OCI-LY1 (cell line): ENCODE measurements at regions not wholly inside any gene's neighbourhood (a gene's known extent, or its start where the extent isn't known, plus 50 kb on each side); places are given as distances from the start of the nearest gene placed in this dataset.

Experiments used
- H2AFZ ChIP-seq: fragments of 200-600 bp; sonication (generic), shearing (Covaris generic); 2 replicates; pipeline ENCODE4 v1.6.0; 2014; ENCODE audit warnings: antibody characterized with exemption, mild to moderate bottlenecking, low read length
- H3F3A ChIP-seq: fragments of 200-600 bp; sonication (generic), shearing (Covaris generic); 2 replicates; pipeline ENCODE4 v1.6.0; 2014; ENCODE audit warnings: mild to moderate bottlenecking, antibody characterized with exemption, low read length, moderate library complexity; ENCODE audit not compliant: insufficient read depth
- H3K27ac ChIP-seq: fragments of 200-600 bp; sonication (generic); 2 replicates; pipeline ENCODE4 v1.5.1; 2014; ENCODE audit warnings: low read length, mixed run types, mild to moderate bottlenecking, low read depth; ENCODE audit not compliant: poor library complexity, severe bottlenecking
- H3K27me3 ChIP-seq: fragments of 200-600 bp; sonication (generic); 2 replicates; pipeline ENCODE4 v1.6.0; 2014; ENCODE audit warnings: antibody characterized with exemption, mild to moderate bottlenecking, low read length, moderate library complexity; ENCODE audit not compliant: insufficient read depth
- H3K36me3 ChIP-seq: fragments of 200-600 bp; sonication (generic); 2 replicates; pipeline ENCODE4 v1.6.1; 2014; ENCODE audit warnings: mild to moderate bottlenecking, antibody characterized with exemption, low read length, moderate library complexity, mixed read lengths; ENCODE audit not compliant: insufficient read depth
- H3K4me1 ChIP-seq: fragments of 200-600 bp; sonication (generic); 2 replicates; pipeline ENCODE4 v1.5.1; 2014; ENCODE audit warnings: mild to moderate bottlenecking, low read length, moderate library complexity; ENCODE audit not compliant: insufficient read depth, severe bottlenecking
- H3K4me2 ChIP-seq: fragments of 200-600 bp; sonication (generic), shearing (Covaris generic); 2 replicates; pipeline ENCODE4 v1.6.1; 2014; ENCODE audit warnings: low read length
- H3K4me3 ChIP-seq: fragments of 200-600 bp; sonication (generic); 2 replicates; pipeline ENCODE4 v1.5.1; 2014; ENCODE audit warnings: low read length, low read depth, mild to moderate bottlenecking, mixed read lengths; ENCODE audit not compliant: poor library complexity, severe bottlenecking
- H3K79me2 ChIP-seq: fragments of 200-600 bp; shearing (Covaris generic); 2 replicates; pipeline ENCODE4 v1.6.1; 2016; ENCODE audit warnings: mixed run types, low read length, mixed read lengths; ENCODE audit not compliant: insufficient read depth
- H3K9ac ChIP-seq: fragments of 200-600 bp; sonication (generic), shearing (Covaris generic); 2 replicates; pipeline ENCODE4 v1.6.1; 2014; ENCODE audit warnings: mild to moderate bottlenecking, low read length, mixed read lengths
- H3K9me2 ChIP-seq: fragments of 200-600 bp; sonication (generic), shearing (Covaris generic); 2 replicates; pipeline ENCODE4 v1.6.1; 2014; ENCODE audit warnings: low read depth, mild to moderate bottlenecking, low read length, mixed read lengths
- H3K9me3 ChIP-seq: fragments of 200-600 bp; shearing (Covaris generic); 2 replicates; pipeline ENCODE4 v1.6.1; 2014; ENCODE audit warnings: low read length, mixed read lengths
- H4K20me1 ChIP-seq: fragments of 200-600 bp; sonication (generic), shearing (Covaris generic); 2 replicates; pipeline ENCODE4 v1.6.0; 2016; ENCODE audit warnings: mild to moderate bottlenecking, low read length; ENCODE audit not compliant: insufficient read depth
- CTCF ChIP-seq: fragments of 200-600 bp; sonication (generic), shearing (Covaris generic); IDR thresholded peaks from 2 replicates; pipeline ENCODE4 v1.5.1; 2017; ENCODE audit warnings: mild to moderate bottlenecking, antibody characterized with exemption, low read length, moderate library complexity, mixed read lengths
- EZH2 ChIP-seq: fragments of 200-600 bp; sonication (generic), shearing (Covaris generic); IDR thresholded peaks from 2 replicates; pipeline ENCODE4 v1.8.0; 2017; ENCODE audit warnings: borderline replicate concordance, mixed run types, mild to moderate bottlenecking, antibody characterized with exemption, low read length, moderate library complexity, mixed read lengths

- no peaks in the 10 kb centered on the region for H3K4me1 ChIP-seq
- no peak for TF ChIP-seq EZH2
- no peak for TF ChIP-seq CTCF
- no peaks in the 10 kb centered on the region for H3K79me2 ChIP-seq
- H3K36me3 ChIP-seq, result no peaks in the 10 kb centered on the region
- H3K27ac ChIP-seq, result no peak overlapping the region
- no peak overlapping the region for H3K9ac ChIP-seq
- no peaks in the 10 kb centered on the region for H4K20me1 ChIP-seq
- no peaks in the 10 kb centered on the region for H3K9me3 ChIP-seq
- H3K4me3 ChIP-seq, result no peak overlapping the region
- H3K27me3 ChIP-seq, result no peaks in the 10 kb centered on the region
- no peak overlapping the region for H3K4me2 ChIP-seq
- H3K9me2 ChIP-seq, result no peaks in the 10 kb centered on the region
- H3F3A ChIP-seq, result no peaks in the 10 kb centered on the region
- H2AFZ ChIP-seq, result no peak overlapping the region
Measured at GRCh38 chr22:33996824-33997223, 76.5 kb upstream of the LARGE1 start.

- no peaks in the 10 kb centered on the region for H3K4me1 ChIP-seq
- no peaks in the 10 kb centered on the region for H3K9me2 ChIP-seq
- H3K9me3 ChIP-seq, result no peaks in the 10 kb centered on the region
- H3K27me3 ChIP-seq, result no peaks in the 10 kb centered on the region
- H3F3A ChIP-seq, result no peaks in the 10 kb centered on the region
- TF ChIP-seq EZH2 (no peak), CTCF (no peak)
- no peaks in the 10 kb centered on the region for H4K20me1 ChIP-seq
- no peaks in the 10 kb centered on the region for H3K79me2 ChIP-seq
- H3K9ac ChIP-seq, result no peak overlapping the region
- no peak overlapping the region for H3K4me3 ChIP-seq
- no peak overlapping the region for H3K4me2 ChIP-seq
- H3K27ac ChIP-seq, result no peak overlapping the region
- H2AFZ ChIP-seq, result no peak overlapping the region
- no peaks in the 10 kb centered on the region for H3K36me3 ChIP-seq
Measured at GRCh38 chr22:34000879-34001526, 80.7 kb upstream of the LARGE1 start.

- H4K20me1 ChIP-seq, result no peaks in the 10 kb centered on the region
- no peaks in the 10 kb centered on the region for H3K27me3 ChIP-seq
- no peak overlapping the region for H3K4me3 ChIP-seq
- H3K4me2 ChIP-seq, result no peak overlapping the region
- H3F3A ChIP-seq, result no peaks in the 10 kb centered on the region
- no peaks in the 10 kb centered on the region for H3K4me1 ChIP-seq
- H3K36me3 ChIP-seq, result no peaks in the 10 kb centered on the region
- H3K9me2 ChIP-seq, result no peaks in the 10 kb centered on the region
- no peaks in the 10 kb centered on the region for H3K79me2 ChIP-seq
- no peaks in the 10 kb centered on the region for H3K9me3 ChIP-seq
- no peak overlapping the region for H3K27ac ChIP-seq
- no peak overlapping the region for H3K9ac ChIP-seq
- TF ChIP-seq EZH2 (no peak), CTCF (no peak)
- H2AFZ ChIP-seq, result no peak overlapping the region
Measured at GRCh38 chr22:34001701-34002466, 81.6 kb upstream of the LARGE1 start.
